Esophagus squamous epithelium (tissue), 4 donors: ENCODE measurements at regions not wholly inside any gene's neighbourhood (a gene's known extent, or its start where the extent isn't known, plus 50 kb on each side); places are given as distances from the start of the nearest gene placed in this dataset.

Experiments used
- CTCF ChIP-seq, 6 experiments: fragments of 450-650 bp in 4 of 6; fragments of 200-600 bp in 2 of 6; sonication (generic) in 2 of 6; IDR thresholded peaks; one replicate each; pipeline ENCODE4 v1.5.1; 2016 to 2019; ENCODE audit warnings: antibody characterized with exemption in 6 of 6, mild to moderate bottlenecking in 4 of 6, moderate library complexity in 4 of 6
- POLR2A ChIP-seq, 4 donors: fragments of 450-650 bp; IDR thresholded peaks; one replicate each; pipeline ENCODE4 v1.6.1; 2017; ENCODE audit warnings: antibody characterized with exemption in 4 of 4, mild to moderate bottlenecking in 4 of 4, moderate library complexity in 3 of 4

DNA sequence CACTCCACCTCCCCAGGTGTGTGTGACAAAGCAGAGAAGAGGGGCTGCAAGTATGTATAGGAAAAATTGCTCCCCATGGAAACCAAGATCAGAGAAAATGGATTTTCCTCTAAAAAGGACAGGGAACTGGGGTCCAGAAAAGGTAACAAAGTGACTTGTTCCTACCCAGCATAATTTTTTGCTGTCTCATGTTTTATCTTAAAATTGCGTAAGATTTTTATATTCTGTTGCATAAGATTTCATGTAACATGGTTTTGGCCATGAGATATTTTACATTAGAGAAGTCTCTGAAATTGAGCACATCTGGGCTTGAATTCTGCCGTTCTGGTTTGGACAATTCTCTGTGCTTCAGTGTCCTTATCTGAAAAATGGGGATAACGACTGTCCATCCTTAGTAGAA is 335.7 kb upstream of the RORA start:
- TF ChIP-seq CTCF (IDR thresholded peaks at IDR 0.05) (no peak), POLR2A (IDR thresholded peaks at IDR 0.05) (no peak)
